SK-N-SH treated with all-trans-retinoic acid at 6 μM for 48 hours (cell line): ENCODE measurements at regions not wholly inside any gene's neighbourhood (a gene's known extent, or its start where the extent isn't known, plus 50 kb on each side); places are given as distances from the start of the nearest gene placed in this dataset.
"Not testable (repeated sequence)": the region's sequence is repeated elsewhere in the genome, so short reads cannot be mapped to it uniquely, and the experiment has no call there.

Experiments used
- ATAC-seq: fragments of 200-7000 bp; cut with Tn5 transposase; 3 replicates; pipeline ENCODE4 v1.9.1; 2020; ENCODE audit warnings: mild to moderate bottlenecking, moderate library complexity
- CSDC2 ChIP-seq: fragments of 250-450 bp; sonication (Bioruptor Pico); IDR thresholded peaks from 2 replicates; pipeline ENCODE4 v1.5.0; 2020; ENCODE audit warnings: mild to moderate bottlenecking, moderate library complexity
- GLIS3 ChIP-seq: fragments of 250-450 bp; sonication (Bioruptor Pico); IDR thresholded peaks from 2 replicates; pipeline ENCODE4 v1.5.0; 2020; ENCODE audit warnings: mild to moderate bottlenecking, moderate library complexity
- ISL1 ChIP-seq: fragments of 250-450 bp; sonication (Bioruptor Pico); IDR thresholded peaks from 2 replicates; pipeline ENCODE4 v2.1.2; 2022; ENCODE audit warnings: mild to moderate bottlenecking, moderate library complexity
- ZFP3 ChIP-seq: fragments of 250-450 bp; sonication (Bioruptor Pico); IDR thresholded peaks from 2 replicates; pipeline ENCODE4 v1.5.0; 2020; ENCODE audit warnings: mild to moderate bottlenecking, moderate library complexity

DNA sequence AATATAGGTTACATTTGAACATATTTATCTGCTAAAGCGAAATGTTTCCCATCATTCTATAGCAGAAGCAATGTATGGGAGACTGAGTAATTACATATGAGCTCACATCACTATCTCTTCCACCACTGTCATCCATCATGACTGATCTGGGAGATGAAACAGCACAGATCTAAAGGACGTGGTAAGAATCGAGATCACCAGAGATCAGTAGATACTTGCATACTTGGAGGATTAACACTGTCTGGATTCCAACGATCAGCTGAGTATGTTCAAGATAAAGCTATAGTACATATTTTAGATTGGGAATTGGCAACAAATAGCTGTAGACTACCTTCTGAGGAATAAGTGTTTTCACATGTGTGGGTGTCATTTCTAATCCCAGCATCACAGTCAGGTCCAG, 94.6 kb downstream of the FOXD4L6 start:
- ATAC-seq, result peak; percentile 76
- TF ChIP-seq ISL1 (CRISPR knock-in tag), result 0 out of 2 replicates have a peak, but pooled peaks have one; percentile 28

DNA sequence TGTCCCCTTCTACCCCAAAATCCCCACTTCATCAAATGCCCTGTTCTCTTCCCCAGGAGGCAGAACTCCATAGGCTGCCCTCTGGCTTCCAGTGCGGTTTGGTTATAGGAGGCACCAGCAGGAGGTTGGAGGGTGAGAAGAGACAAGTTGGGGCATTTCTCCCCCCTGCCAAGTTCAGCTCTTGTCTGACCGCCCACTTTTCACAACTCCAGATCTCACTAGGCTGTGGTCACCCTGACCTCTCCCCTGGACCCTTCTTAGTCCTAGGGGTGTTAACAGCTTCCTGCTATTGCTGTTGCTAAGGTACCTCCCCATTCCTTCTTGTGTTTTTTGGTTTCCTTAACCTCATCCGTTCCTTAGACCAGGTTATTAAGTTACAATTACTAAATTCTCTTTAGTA, 95.1 kb downstream of the FOXD4L6 start:
- not testable (repeated sequence) for ATAC-seq

DNA sequence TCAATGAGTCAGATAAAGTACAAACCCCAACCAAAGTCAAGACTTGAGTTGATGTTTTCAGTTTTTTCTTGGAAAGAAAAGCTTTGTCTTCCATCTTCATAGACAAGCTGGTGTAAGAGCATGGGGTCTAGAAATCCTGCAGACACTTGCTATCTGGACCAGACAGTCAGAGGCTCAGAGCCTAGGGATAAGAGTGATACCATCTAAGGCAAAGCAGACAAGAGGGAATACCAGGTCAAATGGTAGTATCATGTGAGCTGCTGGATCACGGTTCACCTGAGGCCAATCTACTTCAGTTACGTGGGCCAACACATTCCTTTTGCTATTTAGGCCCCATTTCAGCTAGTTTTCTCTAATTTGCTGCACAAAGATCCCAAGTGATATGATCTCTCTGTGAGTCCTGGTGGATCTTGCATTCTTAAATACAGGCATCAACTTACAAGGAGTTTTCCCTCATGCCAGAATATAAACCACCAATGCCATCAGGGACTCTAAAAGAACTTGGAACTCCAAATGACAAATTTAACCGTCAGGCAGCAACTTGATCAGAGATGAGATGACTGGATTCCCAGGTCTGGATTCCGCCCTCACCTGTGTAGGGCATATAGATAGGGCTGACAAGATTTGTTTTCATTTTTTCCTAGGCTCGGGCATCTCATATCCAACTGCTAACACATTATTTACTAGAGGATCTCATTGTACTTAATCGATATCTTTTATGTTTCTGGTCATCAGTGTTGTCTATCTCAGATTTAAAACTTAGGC, 101.4 kb downstream of the FOXD4L6 start:
- ATAC-seq, result not testable (repeated sequence)

DNA sequence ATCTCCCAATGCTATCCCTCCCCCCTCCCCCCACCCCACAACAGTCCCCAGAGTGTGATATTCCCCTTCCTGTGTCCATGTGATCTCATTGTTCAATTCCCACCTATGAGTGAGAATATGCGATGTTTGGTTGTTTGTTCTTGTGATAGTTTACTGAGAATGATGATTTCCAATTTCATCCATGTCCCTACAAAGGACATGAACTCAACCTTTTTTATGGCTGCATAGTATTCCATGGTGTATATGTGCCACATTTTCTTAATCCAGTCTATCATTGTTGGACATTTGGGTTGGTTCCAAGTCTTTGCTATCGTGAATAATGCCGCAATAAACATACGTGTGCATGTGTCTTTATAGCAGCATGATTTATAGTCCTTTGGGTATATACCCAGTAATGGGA, 106.1 kb downstream of the FOXD4L6 start:
- not testable (repeated sequence) for ATAC-seq

DNA sequence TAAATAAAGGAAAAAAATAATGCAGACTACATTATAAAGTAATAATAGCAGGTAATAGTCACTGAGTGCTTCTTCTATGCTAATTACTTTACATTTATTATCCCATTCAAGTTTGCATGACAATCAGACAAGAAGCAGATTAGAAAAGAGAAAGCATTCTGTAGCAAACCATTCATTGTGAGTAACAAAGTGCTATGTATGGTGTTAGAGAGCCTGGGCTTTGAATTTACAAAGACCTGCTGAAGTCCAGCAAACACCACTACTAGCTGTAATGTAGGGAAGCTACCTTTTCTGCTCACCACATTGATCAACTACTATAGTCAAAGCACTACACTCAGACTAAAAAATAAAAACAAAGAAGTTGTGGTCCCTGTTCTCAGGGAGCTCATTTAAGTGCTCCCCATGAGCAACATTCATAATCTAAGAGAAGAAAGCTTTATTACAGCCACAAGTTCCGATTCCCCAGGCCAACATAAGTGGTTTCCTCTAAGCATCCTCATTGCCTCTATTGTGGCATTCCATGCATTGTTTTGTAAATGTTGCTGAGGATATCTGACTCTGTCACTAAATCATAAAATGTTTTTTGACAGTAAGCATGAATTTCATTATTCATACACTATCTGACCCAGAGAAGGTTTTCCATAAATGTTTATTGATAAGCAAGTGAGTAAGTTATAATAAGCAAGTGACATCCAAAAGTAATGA, 108.5 kb downstream of the FOXD4L6 start:
- peak; percentile 76 for ATAC-seq

DNA sequence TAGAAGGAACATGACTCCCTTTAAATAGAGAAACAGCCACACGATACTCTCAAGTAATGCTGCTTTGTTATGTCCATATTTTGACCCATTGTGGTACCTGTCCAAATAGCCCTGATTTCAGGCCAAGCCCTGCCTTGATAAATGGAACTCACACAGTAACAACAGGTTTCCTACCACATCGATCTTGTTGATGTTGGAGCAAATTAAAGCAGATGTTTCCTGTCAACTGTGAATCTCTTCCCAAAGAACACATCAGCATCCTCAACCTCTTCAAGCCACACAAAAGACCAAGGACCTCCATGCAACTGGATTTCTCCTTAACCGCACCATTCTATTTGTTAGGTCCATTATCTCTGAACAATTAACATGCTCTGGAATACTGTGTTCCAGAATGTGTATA, 109.5 kb downstream of the FOXD4L6 start:
- ATAC-seq, result not testable (repeated sequence)

DNA sequence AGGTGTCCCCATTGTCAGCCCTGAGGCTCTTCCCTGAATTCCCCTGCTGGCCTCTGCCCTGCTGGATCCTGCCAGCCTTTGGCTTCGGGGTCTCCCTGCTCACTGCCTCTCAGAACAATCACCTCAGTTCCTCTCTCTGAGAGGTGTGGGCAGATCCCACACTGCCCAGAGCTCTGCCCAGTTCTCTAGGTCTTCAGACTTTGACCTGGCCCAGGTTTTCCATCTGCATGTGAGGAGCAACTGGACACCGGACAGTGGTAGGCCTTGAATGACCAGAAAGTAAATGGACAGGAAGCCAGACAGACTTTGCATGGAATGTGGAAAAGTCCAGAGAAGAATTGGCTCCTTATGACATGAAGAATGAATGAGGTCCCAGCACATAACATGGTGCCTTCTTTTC, 111.8 kb downstream of the FOXD4L6 start:
- ATAC-seq, result not testable (repeated sequence)

DNA sequence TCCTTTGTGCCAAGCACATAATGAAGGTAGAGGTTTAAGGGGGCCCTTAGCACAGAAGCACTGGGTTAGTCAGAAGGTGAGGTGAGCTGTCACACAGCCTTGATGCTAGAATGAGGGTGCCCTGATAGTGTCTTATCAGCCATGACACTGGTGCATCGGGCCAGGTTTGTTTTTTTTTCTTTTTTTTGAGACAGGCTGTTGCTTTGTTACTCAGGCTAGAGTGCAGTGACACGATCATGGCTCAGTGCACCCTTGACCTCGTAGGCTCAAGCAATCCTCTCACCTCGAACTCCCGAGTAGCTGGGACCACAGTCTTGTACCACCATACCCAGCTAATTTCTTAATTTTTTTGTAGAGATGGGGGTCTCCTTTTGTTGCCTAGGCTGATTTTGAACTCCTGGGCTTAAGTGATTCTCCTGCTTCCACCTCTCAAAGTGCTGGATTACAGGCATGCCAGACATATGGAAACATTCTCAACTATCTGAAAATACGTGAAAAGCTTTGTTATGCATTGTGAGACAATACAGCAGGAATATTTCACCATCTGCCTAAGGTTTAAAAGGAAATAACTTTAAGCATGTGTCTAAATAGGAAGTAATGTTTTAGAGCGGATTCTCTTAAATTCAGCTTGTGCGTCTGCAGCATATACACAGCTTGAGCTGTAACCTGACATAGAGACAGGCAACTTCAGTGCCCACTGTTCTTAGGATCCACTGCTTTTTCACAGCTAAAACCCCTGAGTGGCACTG, 128.4 kb downstream of the FOXD4L6 start:
- not testable (repeated sequence) for ATAC-seq

DNA sequence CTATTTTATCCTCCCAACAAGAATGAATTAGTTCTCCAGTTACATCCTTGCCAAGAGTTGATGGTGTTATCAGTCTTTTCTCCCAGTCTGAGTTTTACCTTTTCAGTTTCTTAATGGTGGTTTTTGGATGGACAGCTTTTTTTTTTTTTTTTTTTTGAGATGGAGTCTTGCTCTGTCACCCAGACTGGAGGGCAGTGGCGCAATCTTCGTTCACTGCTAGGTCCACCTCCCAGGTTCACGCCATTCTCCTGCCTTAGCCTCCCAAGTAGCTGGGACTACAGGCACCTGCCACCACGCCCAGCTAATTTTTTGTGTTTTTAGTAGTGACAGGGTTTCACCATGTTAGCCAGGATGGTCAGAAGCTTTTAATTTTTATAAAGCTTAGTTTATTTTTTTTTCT, 133.0 kb downstream of the FOXD4L6 start:
- ATAC-seq, result not testable (repeated sequence)

DNA sequence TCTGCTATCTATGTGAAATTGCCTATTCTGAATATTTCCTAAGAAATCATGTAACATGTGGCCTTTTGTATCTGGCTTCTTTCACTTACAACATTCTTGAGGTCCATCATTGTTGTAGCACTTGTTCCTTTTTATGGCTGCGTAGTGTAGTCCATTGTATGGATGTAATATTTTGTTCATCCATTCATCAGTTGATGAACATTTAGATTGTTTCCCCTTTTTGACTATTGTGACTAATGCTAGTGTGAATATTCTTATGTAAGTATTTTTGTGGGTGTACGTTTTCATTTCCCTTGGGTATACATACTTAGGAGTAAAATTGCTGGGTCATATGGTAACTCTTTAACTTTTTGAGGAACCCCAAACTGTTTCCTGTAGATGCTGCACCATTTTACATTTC, 134.6 kb downstream of the FOXD4L6 start:
- ATAC-seq, result not testable (repeated sequence)

DNA sequence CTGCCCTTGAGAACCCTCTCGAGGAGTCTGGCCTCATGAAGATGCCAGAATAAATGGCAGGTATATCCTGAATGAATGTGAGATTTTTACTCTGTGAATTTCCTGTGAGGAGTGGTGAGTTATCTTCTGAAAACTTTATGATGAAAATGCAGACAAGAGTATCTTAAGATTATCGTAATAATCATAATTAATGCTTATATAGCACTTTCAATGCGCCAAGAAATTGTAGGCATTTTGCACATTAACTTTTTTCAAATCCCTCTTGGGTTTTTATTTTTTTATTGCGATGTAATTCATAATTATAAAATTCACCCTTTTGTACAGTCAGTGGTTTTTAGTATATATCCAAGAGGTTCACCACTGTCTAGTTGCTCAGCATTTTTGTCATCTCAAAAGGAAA, 135.1 kb downstream of the FOXD4L6 start:
- not testable (repeated sequence) for ATAC-seq

DNA sequence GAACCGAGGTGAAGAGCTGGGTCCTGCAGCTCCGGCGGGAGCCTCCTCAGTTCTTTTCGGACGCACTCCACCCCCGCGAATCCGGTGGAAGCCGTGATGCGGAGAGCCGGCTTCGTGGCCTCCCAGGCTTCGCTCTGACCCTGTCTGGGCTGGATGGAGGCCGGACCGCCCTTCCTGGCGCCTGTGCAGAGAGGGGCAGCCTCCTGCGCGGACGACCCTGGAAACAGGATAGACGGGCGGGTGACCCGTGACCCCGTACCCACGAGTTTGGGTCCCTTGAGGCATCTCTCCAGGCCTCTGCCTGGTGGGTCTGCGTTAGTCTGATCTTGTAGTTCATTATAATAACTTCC, 136.0 kb downstream of the FOXD4L6 start:
- peak; percentile 15; the same call in 2 of the 3 replicates for ATAC-seq

DNA sequence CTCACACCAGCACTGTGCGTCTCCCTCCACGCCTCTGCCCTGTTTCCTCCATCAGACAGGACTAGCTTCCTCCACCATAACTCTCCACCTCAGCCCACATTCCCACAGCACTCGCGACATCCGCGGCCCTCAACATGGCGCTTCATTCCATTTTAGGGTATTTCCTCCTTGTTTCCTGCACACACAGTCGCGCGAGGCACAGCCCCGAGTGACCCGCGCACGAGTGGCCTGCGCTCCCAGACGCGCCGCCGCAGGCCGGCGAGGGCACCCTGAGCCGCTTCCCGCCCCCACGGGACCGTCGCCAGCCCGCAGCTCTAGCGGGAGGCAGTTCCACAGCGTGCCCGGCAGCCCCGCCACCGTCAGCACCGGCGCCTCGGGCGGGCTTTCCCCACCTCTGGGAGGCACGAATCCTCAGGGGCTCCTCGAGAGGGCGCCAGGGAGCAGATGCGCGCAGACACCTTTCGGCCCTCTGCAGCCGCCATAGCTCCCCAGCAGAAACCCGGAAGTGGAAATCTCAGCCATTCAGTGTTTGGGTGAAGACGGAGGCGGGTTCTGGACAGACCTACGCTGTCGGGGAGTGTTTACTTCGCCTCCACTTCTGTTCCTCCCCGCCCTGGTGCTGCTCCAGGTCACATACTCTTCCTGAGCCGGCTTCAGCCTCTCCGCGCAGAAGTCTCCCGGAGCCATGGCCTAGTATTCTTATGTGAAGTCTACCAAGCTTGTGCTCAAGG, 136.6 kb downstream of the FOXD4L6 start:
- TF ChIP-seq CSDC2 (CRISPR knock-in tag) (peak; percentile 64; the same call in 1 of the 2 replicates), ZFP3 (CRISPR knock-in tag) (peak; percentile 67; the same call in 1 of the 2 replicates)
- ATAC-seq, result peak; percentile 100

DNA sequence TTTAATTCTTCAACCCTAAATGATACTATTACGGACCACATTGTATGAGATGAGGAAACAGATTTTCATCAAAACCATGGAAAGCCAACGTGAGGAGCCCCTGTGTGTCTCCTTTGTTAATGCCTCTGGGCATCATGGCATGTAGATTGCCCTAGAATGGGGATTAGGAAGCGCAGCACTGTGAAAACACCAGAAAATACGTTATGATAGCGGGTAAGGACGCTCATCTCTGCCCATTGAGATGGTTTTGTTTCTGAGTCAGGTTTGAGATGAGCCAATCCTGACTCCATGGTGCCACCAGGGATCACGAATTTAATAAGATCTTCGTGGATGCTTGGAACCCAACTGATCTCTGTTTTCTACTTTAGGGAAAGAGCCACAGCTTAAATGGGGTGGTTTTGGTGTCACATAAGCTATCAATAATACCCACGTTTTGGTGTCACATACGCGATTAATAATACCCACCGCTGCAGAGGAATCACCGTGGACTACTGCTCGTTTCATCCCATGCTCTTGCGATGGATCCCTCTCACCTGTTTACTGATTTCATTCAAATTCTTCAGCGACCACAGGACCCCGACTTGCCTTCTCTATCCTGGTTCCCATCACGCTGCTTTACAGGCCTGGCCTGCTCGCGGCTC, 137.3 kb downstream of the FOXD4L6 start:
- 0 out of 2 replicates have a peak, but pooled peaks have one; percentile 7 for TF ChIP-seq GLIS3 (CRISPR knock-in tag)
- TF ChIP-seq, all 23 proteins: peak for 1; not testable (repeated sequence) for 22
- ATAC-seq, result not testable (repeated sequence)

DNA sequence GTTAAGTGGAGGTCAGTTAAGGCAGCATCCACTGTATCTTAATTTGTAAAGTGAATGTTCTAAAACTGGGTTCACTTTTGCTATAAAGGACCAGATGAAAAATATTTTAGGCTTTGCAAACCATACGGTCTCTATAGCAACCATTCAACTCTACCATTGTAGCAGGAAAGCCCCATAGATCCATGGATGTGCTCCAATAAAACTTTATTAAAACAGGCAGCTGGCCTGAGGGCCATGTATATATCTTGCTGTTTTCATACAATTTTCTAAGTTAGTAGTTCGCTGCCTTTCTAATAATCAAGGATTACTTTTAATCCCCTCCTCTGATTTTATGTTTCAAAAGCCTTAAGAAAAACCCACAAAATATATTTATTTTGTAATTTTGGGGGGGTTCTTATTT, 142.1 kb downstream of the FOXD4L6 start:
- not testable (repeated sequence) for ATAC-seq

DNA sequence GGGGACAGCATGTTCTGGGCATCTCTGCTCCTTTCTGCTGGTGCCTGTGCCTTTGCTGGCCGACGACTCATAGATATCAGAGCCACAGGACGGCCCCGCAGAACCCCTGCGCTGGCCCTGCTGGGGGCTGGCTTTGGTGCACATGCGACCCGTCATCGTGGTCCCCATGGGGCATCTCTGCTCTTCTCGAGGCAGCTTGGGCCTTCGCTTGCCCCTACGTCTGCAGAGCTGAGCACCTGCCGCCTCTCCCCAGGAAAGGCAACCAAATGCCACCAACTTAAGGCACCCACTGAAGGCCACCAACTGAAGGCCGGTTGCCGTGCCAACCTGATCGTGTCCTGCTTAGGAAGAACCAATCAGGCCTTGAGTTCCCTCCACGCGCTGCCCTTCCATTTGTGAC, 153.1 kb downstream of the FOXD4L6 start:
- not testable (repeated sequence) for ATAC-seq

DNA sequence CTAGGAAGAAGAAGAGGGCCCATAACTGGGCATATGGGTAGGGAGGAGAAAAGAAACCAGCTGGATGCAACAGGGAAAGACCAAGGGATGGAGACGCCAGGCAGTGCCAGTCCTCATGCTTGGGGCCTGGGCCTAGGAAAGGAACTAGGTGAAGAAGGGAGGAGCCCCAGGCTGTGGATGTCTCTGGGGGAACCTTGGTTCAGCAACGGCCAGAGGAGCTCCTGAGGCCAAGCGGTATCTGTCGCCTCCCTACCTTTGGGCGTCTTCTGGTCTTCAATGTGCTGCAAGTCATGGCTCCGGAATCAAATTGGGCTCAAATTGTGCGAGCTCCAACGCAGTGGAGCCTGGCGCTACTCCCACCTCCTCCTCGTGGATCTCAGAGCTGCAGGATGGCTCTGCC, 153.6 kb downstream of the FOXD4L6 start:
- ATAC-seq, result not testable (repeated sequence)

DNA sequence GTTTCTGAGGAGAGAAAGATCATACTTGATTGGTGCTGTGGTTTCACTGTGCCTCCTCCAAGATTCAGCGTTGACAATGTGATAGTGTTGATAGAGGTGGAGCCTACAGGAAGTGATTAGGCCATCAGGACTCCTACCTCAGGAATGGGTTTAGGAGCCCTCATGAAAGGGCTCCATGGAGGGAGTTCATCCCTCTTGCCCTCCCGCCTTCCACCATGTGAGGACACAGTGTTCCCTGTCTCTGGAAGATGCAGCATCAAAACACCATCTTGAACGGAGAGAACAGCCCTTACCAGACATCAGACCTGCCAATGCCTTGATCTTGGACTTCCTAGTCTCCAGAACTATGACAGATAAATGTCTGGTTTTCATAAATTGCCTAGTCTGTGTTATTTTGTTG, 156.7 kb downstream of the FOXD4L6 start:
- not testable (repeated sequence) for ATAC-seq

DNA sequence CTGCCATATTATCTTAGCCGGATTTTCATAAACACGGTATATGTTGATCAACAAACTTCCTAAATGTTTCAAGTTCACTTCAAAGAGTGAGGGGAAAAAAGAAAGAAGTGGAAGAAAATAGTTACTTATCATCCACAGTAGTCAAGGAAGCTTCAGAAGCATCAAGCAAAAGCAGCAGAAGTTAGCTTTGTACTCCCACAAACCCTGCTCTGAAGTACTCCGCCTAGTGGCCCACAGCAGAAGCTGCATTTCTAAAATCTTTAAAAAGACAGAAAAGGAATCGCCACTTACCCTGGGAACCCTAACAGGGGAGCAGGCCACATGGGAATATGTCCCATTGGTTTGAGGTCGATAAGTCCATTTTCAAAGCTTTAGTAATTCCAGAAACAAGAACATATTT, 158.1 kb downstream of the FOXD4L6 start:
- not testable (repeated sequence) for ATAC-seq

DNA sequence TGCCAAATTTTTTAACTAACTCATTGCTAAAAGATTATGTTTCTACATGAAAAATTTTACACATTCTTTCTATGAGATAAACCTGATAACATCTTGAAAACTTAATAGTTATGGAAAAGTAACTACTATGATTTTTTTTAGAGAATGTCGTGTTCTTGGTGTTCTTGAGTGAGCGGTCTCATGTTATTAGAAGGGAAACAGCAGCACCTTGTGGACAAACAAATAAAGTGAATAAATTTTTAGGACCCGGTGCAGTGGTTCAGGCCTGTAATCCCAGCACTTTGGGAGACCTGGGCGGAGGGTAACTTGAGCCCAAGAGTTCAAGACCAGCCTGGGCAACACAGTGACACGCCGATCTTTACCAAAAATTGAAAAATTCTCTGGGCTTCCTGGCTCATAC, 166.0 kb downstream of the FOXD4L6 start:
- not testable (repeated sequence) for ATAC-seq
